HG03558 (cell line): ENCODE measurements at regions not wholly inside any gene's neighbourhood (a gene's known extent, or its start where the extent isn't known, plus 50 kb on each side); places are given as distances from the start of the nearest gene placed in this dataset.
"Not testable (repeated sequence)": the region's sequence is repeated elsewhere in the genome, so short reads cannot be mapped to it uniquely, and the experiment has no call there.

Experiments
- ATAC-seq: cut with Tn5 transposase; IDR thresholded peaks from one replicate; pipeline ENCODE4 v1.9.1; 2021; ENCODE audit warnings: moderate number of reproducible peaks; ENCODE audit not compliant: unreplicated experiment; ENCODE audit errors: extremely low read depth

DNA sequence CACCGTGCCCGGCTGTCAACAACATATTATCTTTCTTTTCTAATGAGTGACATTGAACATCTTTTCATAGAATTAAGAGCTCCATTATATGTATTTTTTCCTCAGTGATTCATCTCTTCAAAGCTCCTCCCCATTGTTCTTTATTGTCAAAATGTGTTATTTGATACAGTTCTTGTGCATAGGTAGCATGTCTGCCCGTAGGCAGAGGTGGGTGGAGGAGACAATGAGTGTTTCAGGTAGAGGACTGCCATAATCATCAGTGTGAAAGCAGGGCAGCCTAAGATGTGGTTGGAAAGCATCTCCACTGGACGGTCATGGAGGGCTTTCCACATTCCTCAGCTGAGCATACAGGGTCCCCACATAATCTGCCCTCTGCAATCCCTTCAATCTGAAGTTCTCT is 452.0 kb upstream of the MCTP2 start:
- ATAC-seq: no peak

- no peak for ATAC-seq
Observed at GRCh38 chr15:93771196-93772030, 459.9 kb upstream of the MCTP2 start.

GRCh38 chr15:93770788-93771187 is 460.6 kb upstream of the MCTP2 start:
- ATAC-seq: no peak

DNA sequence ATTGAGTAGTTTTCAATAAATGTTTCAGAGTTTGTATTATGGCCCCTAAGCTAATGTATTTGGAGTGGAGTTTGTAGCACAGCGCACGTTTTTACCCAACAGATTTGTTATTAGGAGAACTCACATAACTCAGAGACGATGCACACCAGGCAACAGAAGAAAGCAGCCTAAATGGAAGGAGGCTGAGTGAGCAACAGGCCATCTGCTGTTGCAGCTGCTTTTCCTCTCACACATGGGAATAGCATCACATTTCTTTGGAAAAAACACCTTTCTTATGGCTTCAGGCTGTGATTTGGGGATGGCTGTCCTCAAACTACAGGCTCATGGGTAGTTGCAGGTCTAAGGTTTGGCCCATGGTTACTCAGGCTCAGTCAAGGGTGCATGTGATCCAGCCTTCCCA is 469.3 kb upstream of the MCTP2 start:
- no peak for ATAC-seq

- ATAC-seq: no peak
Observed at GRCh38 chr15:93759629-93760028, 471.7 kb upstream of the MCTP2 start.

DNA sequence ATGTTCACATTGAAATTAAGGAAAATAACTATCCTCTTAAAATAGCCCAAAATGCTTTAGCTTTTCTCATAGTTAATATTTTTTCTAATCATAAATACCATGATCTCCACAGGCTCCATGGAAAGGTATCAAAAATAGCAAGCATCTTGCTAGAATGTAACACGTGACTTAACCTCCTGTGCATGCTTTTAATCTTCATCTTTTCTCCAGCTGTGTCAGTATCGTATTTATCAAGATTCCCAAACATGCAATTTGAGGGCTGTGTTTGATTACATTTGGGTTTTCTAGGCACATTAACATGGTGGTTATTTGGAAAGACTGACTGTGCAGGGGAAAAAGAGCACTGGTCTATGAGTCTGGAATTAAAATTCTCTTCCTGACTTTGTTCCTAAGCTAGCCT is 472.5 kb upstream of the MCTP2 start:
- no peak for ATAC-seq

- ATAC-seq: no peak
Observed at GRCh38 chr15:93748710-93749109, 482.7 kb upstream of the MCTP2 start.

DNA sequence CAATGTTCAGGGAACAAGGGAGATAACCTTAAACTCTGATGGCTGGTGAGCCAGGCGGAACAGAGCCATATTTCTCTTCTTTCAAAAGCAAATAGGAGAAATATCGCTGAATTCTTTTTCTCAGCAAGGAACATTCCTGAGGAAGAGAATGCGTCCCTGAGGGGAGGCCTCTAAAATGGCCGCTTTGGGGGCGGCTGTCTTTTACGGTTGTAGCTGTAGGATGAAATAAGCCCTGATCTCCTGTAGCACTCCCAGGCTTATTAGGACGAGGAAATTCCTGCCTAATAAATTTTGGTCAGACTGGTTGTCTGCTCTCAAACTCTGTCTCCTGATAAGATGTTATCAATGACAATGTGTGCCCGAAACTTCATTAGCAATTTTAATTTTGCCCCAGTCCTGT is 496.4 kb upstream of the MCTP2 start:
- not testable (repeated sequence) for ATAC-seq

GRCh38 chr15:93730724-93731123 is 500.6 kb upstream of the MCTP2 start:
- no peak for ATAC-seq

DNA sequence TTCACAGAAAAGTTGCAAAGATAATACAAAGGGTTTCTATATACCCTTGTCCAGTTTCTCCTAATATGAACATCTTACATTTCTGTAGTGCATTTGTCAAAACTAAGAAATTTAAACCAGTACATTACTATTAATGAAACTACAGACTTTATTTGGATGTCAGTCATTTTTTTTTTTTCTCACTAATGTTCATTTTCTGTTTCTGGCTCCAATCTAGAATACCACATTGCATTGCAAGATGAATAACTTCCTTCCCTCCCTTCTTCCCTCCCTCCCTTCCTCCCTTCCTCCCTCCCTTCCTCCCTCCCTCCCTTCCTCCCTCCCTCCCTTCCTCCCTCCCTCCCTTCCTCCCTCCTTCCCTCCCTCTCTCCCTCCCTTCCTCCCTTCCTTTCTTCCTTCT is 509.2 kb upstream of the MCTP2 start:
- ATAC-seq: no peak

GRCh38 chr15:93720607-93721006 is 510.8 kb upstream of the MCTP2 start:
- no peak for ATAC-seq

DNA sequence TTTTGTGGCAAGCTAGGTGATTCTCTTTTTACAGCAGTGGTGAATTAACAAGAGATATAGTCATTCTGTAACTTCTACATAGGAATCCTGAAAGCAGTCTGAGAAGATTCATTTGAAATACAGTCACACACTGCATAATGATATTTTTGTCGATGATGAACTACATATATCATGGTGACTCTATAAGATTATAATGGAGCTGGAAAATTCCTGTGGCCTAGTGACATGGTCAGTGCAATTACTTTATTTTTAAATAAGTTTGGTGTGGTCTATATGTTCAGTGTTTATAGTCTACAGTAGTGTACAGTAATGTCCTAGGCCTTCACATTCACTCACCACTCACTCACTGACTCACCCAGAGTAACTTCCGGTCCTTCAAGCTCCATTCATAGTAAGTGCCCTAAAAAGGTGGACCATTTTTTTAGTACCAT is 511.4 kb upstream of the MCTP2 start:
- ATAC-seq: no peak

- ATAC-seq: no peak
Observed at GRCh38 chr15:93716615-93717231, 514.6 kb upstream of the MCTP2 start.

DNA sequence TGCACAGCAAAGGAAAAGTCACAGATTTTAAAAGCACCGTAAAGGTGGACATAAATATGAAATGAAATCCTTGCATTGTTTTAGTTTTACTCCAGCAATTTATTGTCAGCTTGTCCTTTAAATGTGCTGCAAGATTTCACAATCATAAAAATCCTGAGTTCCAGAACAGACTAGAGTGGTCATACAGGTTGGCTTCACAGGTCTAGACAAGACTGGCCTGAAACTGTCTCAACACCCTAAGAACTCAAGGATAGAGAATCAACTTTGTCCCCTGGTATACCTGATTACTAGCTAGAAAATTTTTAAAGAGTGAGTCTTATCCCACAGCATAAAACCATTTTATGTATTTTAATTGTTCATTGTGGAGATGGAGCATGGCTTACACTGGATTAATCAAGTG is 521.7 kb upstream of the MCTP2 start:
- ATAC-seq: no peak

- no peak for ATAC-seq
Observed at GRCh38 chr15:93708724-93709445, 522.5 kb upstream of the MCTP2 start.

DNA sequence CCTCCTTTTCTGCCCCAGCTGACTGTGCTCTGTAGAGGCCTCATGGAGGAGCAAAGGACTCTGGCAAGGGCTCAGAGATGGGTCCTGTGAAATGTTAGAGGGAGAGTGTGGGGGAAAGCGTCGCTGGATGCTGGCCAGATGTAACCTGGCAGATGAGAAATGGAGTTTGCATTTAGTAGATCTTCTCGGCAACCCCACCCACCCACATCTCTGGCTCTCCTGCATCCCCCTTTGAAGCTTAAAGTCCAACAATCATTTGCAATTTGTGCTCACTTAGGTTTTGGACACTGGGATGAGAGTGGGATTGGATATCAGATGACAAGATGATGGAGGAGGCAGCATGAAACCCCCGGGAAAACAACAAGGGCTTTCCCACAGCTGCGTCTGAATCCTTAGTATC is 523.6 kb upstream of the MCTP2 start:
- no peak for ATAC-seq

GRCh38 chr15:93706495-93707292 is 524.7 kb upstream of the MCTP2 start:
- no peak for ATAC-seq

- no peak for ATAC-seq
Observed at GRCh38 chr15:93705753-93706455, 525.5 kb upstream of the MCTP2 start.

DNA sequence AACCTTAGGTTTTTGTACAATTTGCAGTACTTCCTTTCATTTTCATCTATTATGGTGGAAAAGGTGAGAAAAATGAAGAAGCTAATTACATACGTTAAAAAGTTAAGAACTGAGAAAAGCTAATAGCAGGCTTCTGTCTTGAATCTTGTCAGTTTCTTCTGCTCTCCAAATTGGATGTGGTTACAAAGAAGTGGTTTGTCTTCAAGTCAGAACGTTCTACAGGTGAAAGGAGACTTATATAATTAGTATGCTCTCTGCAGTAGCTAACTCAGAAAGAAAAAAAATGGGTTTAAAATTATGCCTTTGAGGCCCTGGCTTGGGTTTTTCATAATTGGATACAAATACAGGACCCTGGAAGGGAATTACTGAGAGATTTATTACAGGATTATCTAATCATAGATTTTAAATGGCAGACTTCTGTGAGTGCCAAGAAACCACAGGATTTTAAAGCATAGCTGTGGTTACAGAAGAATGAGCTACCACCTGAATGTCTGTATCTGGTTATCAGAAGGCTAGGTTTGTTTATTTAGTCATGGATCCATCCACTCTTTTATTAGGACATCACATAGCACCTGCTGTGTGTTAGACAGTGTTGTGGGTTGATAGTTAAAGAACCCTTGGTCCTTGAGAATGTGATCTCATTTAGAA is 528.1 kb upstream of the MCTP2 start:
- ATAC-seq: no peak
